GM19328 (cell line): ENCODE measurements at regions not wholly inside any gene's neighbourhood (a gene's known extent, or its start where the extent isn't known, plus 50 kb on each side); places are given as distances from the start of the nearest gene placed in this dataset.
"Not testable (repeated sequence)": the region's sequence is repeated elsewhere in the genome, so short reads cannot be mapped to it uniquely, and the experiment has no call there.

Experiments
- ATAC-seq: cut with Tn5 transposase; IDR thresholded peaks from one replicate; pipeline ENCODE4 v1.9.1; 2021; ENCODE audit warnings: mild to moderate bottlenecking, moderate library complexity; ENCODE audit not compliant: unreplicated experiment

DNA sequence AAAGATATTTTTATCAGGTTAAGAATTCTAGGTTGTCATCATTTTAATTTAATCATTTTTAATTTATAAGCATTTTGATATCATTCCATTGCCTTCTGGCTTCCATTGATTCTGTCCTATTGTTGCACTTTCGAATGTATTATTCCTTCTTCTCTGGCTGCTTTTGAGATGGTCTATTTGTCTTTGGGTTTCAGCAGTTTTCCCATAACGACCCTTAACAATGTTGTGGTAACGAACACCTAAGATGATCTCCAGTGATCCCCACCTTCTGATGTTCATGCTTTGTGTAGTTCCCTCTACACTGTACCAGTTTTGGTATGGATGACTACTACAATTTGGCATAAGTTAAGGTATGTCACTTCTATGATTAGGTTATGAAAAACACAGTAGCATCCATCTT is 59.9 kb downstream of the MINAR1 start:
- no peak for ATAC-seq

DNA sequence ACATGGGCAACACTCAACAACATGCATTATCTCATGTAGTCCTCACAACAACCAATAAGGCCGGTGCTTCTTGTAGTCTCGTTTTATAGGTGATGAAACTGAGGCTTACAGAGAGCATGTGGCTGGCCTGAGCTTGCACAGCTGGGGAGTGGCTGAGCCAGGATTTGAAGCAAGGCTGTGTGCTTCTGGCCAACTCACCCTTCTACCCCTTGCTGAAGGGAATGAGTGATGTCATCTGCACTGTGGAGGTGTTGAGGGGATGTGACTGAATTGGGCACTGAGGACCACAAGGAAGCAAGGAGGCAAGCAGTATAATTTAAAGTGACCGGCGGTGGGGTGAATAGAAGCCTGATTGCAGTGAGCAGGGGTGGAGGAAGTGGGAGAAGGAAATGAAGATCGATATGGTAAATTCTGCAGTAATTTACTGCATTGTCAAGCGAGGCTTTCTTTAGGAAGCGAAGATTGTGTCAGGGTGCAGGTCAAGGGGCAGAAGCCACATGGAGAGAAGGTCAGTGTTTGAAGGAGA is 62.3 kb downstream of the MINAR1 start:
- no peak for ATAC-seq

DNA sequence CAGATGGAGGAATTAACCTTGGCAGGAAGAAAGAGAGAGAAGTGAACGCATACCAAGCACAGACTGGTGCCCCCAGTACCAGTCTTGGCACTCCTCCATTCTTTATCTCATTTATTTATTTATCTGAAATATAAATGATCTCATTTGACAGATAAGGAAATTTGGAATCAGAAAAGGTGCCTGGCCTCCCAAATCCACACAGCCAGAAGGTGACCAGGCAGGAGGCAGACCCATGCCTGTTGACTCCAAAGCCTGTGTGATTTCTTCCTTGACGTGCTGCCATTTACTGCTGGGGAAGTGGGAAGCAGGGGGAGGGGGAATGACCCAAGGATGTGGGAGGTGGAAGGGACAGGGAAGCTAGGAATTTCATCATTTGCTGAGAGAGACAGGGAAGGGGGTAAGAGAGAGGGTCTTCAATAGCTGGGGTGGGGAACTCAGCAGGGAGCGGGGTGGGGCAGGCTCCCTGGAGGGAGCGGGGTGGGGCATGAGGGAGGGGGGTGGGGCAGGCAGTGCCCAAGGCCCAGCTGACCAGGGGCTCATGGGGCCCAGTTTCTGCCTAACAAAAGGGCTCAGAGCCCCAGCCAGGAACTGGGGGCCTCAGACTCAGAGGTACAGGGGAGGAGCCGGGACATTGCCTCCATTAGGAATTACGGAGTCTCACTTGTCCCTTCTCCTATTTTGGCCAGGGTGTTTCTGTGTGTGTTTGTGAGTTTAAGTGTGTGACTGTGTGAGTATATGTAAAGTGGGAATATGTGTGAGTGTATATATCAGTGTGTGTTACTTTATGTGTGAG is 63.0 kb downstream of the MINAR1 start:
- no peak for ATAC-seq

DNA sequence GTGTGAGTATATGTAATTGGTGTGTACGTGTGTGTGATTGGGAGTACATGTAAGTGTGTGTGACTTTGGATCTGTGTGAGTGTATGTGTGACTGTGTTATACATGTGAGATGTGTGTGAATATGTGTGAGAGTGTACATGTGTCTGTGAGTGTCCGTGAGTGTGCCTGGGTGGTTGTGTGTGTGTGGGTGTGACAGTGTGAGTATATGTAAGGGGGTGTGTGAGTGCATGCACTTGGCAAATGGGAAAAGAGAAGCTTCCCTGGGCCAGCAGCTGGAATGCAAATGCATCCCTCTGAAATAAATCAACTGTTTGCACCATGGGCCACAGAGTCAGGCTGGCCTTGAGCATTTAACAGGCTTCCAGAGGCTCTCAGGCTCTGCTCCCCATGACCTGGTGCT is 63.6 kb downstream of the MINAR1 start:
- no peak for ATAC-seq

DNA sequence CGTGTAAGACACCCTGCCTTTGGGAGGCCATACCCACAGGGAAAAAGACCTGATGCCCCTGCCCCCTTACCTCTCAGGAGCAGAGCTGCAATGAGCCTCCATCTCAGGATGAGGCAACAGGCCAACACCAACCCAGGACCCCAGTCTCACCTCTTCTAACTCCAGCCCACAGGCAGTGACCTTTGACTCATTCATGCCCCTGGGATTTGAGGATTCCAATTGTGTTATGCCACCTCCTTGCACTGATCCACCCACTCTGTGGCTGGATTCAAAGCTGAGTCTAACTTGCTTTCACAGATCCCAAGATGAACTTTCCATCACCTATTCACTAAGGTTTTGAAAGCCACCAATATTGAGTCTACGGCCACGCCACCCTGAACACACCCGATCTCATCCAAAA is 64.7 kb downstream of the MINAR1 start:
- ATAC-seq, result no peak

DNA sequence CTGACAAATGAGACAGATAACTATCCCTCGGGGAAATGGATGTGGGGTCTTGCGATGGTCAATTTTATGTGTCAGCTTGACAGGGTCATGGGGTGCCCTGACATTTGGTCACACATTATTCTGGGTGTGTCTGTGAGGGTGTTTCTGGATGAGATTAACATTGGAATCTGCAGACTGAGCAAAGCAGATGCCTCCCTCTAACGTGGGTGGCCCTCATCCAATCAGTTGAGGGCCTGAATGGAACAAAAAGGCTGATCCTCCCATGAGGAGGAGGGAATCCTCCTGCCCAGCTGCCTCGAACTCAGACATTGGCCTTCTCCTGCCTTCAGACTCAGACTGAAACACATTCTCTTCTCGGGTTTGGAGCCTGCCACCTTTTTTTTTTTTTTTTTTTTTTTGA is 69.0 kb downstream of the MINAR1 start:
- no peak for ATAC-seq

DNA sequence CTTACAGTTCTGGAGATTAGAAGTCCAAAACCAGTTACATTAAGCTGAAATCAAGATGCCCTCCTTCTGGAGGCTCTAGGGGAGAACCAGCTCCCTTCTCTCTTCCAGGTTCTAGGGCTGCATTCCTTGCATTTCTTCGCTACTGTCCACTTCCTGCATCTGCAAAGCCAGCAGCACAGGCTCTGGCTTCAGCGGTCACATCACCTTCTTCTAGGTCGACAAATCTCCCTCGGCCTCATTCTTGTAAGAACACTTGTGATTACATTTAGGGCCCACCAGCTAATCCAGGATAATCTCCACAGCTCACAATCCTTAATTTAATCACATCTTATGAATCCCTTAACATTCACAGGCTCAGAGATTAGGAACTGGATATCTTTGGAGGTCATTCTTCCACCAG is 73.8 kb downstream of the MINAR1 start:
- no peak for ATAC-seq

DNA sequence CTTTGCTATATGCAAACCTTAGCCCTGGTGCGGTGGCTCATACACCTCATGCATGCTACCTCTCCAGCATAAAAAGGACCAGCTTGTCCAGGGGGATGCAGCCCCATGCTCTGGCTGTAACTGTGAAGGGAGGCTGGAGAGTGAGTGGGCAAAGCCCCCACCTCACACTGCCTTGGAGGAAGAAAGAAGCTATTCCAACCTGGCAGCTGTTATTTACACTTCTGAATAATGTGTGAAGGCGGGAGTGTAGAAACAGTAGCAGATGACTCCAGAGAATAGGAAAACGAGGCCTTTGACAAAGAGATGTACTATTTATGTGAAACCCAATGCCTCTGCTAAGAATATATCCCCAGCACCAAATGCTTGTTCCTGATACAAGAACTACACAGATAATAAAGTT is 80.7 kb downstream of the MINAR1 start:
- not testable (repeated sequence) for ATAC-seq

DNA sequence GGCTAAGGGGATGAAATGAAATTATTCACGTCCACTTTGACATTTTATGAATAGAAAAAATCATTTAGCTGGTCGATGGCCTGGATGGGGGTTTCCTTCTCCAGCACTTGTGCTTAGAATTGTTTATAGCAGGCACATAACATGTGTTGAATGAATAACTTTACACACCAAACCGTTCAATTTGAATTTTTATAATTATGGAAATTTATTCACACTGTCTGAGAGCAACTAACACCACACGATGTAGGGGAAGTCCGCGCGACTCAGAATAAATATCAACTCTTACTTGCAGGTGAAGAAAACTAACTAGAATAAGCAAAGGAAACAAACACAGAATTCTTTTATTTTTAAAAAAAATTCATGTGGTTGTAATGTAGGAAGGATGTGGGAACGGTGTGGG is 81.3 kb downstream of the MINAR1 start:
- no peak for ATAC-seq

DNA sequence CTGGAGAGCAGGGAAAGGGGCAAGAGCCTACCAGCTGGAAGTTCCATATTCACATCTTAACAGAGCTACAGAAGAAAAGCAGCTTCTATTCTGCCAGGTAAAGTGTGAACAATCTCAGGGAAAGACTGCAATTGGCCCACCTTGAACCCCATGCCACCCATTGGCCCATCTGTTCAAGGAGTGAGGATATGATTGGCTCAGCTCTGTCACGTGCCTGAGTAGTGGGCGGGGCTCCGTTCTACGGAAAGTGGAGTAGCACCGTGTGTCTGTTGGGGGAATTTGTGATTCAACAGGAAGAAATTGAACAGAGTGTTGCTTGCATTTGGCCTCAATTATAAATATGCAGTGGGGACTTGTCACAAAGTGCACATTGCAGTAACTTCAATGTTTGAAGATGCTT is 81.8 kb downstream of the MINAR1 start:
- no peak for ATAC-seq

DNA sequence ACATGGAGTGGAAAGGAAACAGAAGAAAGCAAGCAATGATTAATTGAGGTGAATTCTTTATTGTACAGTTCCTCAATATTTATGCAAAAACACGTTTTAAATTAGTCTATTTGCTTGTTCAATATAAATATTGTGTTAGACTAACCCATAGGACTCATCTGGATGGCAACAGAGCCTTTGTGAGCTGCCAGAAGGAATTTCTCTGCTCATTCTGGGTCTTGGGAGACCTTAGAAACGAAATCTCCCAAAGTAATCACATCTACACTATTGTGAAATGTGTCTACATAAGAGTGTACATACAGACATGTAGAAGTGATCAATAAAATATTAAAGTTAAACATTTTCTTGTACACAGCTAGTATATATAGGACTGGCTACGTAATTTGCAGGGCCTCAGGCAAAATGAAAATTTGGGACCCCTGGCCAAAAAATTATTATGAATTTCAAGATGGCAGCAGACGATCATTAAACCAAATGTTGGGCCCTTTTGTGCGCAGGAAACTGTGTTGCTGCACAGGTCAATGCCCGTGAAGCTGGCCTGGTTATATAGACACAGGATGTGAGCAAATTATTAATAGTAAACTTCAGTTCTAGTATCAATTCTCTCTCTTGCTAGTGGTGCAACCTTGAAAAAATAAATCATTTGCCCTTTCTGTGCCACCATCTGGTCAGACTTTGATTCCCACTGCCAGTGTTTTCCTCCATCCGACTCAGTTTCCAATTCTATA is 83.3 kb downstream of the MINAR1 start:
- no peak for ATAC-seq

DNA sequence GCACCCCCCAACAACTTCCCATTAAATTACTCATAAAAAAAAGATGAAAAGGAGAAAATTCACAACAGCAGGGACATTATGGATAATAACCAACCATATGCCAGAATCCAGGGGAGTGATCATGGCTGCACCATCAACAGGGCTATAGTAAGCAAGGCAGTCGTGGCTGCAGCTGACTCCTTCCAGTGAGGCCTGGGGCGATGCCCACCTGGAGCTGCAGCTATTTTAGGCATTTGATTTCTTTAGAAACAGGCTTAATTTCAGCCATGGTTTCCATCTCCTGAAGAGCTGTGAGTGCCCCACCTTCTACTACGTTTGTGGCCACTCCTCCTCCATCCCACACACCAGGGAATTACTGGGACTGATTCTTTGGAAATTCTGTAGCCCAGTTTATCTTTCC is 84.0 kb downstream of the MINAR1 start:
- ATAC-seq, result no peak

DNA sequence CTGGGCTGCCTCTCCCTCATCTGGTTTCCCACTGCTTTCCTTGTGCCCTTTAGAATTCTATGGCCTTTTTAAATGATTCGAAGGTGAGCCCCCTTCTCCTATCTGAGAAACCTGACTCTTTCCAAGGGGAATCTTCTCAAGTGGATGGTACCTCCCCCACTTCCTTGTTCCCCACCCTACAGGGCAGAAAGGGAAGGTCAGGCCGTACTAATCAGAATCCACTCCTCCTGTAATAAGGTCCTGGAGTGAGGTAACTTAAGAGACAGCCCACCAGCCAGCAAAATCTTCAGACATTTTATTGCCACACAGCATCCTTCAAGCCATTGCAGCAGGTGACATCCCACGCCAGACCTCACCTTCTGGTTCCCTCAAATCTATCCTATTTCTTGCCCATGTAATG is 84.5 kb downstream of the MINAR1 start:
- ATAC-seq, result no peak

DNA sequence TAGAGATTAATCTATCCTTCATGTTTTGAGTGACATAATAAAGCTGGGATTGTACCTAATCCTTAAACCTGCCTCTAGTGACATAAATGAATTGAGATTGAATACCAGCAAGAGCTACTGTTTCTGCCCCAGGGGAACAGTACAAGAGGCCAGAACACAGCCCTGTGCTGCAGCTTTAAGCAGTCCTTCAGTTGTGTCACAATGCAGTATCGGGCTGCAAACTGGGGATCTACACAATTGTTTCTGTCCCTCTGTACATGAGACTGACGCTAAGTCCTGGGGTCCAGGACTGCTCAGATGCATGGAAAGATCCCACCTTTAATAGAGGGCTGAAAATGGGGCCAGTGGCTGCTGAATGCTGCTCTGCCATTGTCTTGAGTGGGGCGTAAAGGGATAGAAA is 87.5 kb downstream of the MINAR1 start:
- no peak for ATAC-seq

DNA sequence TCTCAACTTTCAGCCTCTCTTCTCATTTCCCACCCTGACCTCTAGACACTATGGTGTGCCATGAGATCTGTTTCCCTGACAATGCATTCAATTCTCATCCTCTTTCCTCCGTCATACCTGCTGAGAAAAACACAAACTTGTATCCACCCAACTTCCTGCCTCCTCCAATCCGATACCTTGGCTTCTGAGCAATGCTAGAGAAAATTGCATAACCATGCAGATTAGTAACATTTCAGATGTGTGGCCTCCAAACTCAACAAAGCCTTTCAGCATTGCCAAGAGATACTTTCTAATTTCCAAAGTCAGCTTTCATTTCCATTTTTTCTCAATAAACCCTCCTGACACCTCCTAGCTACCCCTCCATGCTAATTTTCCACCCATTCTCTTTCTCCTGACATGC is 88.5 kb downstream of the MINAR1 start:
- ATAC-seq, result no peak

DNA sequence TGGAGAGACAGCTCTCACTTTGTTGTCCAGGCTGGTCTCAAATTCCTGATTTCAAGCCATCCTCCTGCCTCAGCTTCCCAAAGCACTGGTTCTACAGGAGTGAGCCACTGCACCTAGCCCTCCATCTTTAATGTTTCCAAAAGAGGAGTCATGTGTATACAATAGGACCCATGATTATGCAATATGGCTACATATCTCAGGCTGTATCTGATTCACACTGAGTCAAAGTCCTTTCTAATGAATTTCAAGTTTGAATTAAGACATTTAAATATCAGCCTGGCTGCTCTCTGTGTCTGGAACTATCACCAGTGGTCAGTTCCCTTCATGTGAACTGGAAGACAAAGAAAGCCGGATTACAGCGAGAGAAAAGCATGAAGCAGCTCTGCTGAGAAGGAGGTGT is 90.5 kb downstream of the MINAR1 start:
- no peak for ATAC-seq

DNA sequence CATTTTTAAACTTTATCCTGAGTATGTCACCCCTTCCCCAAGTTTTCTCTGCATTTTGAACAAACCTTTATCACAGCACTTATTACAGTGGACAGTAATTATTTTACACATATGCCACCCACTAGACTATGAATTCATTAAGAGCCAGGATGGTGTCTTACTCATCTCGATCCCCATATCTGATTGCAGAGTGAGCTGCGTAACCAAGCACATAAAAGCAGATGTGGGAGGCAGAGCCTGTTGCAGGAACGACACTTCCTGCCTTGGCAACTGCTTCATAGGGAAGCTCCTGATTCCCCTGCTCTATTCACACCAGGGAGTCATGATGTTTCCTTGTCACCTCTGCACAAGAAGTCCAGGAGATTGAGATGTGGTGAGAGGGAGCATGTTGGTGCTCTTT is 91.1 kb downstream of the MINAR1 start:
- no peak for ATAC-seq

DNA sequence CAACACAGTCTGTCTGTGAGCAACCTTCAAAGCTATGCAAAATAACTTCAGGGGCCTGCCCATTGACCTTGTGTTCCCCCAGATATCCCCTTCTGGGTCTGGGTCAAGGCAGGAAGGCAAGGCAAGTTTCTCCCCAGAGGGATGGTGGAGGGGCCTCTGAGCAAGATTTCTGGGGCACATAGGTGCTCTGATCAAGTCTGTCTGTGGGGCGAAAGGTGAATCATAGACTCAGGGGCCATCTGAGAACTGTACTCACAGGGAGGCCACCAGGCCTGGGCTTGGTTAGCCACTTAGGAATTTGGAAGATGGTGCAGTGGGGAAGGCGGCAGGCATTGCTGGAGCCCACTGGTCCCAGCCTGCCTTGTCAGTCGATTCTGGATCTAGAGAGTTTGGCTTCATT is 92.4 kb downstream of the MINAR1 start:
- no peak for ATAC-seq

DNA sequence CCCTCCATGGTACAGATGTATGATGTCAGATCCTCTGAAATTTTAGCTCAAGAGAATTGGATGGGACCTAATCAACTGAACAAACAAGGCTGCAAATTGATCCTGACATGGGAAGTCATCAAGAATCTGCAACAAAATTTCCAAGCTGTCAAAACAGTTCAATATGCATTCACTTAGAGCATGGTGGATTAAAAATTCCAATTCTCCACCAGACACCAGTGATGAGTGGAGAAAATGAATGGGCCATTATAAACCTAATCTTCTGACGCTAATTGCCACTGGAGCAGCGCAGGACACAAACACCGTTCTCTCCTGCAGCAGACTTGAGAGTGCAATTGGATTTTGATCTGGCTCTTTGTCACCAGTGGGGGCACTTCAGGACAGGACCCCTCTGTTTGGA is 94.2 kb downstream of the MINAR1 start:
- ATAC-seq, result no peak

DNA sequence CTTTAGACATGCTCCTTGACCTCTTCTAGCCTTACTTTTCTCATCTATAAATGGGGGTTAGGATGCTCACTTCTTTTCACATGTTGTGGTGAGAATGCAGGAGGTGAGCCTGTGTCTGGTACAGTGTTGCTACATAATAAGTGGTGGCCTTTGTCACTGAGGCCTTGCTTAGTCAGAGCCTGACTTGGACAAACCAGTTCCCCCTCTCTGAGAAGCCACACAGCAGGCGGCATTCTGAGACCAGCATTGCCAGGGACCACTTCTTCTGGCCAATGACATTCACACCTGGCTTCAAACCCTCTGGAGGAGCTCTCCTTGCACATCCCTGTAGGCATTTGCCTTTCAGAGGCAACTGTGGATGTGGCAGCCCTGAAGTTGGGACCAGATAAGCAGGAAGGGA is 95.7 kb downstream of the MINAR1 start:
- no peak for ATAC-seq

DNA sequence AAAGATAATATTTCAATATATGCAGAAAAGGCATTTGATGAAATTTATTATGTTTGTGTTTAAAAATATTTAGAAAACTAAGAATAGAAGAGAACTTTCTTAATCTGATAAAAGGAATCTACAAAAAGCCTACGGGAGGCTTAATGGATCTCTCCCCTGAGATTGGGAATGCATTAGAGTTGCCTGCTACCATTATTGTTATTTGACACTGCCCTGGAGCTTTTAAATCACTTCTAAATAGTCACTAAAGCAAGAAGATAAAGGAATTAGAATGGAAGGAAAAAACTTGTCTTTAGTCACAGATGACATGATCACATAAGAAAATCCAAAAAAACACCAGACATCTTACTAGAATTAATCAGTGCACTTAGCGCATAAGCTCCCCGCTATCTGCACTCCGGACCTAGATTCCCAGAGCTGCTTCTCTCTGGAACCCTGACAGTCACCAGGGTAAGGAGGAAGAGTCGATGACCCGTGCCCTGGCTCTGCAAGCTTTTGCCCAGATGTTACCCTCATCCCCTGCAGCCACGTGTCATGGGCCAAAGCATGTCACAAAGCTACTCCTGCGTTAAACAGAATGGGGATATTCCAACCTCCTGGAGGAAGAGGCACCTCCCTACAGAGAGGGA is 97.1 kb downstream of the MINAR1 start:
- no peak for ATAC-seq

DNA sequence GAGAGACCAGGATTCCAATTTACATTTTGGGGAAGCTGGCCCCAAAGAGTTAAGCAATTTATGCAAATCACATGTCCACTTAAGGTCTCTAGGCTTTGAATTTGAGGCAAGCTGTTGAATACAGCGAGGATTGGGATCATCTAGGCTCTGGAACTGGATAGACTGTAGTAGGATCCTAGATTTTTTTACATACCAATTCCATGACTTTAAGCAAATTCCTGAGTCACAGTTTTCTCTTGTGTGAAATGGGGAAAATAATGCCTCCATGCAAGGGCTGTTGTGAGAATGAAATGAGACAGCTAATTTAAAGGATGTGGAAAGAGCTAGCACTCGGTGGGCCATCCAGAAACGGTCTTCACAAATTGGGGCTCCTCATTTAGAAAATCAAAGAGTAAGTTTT is 103.4 kb downstream of the MINAR1 start:
- ATAC-seq, result no peak
